Cardiac fibroblast (primary cell): ENCODE measurements at regions not wholly inside any gene's neighbourhood (a gene's known extent, or its start where the extent isn't known, plus 50 kb on each side); places are given as distances from the start of the nearest gene placed in this dataset.

Experiments used
- DNase-seq, 2 donors: peaks; one replicate each; pipeline versions ENCODE4 v3.0.0 to v3.0.0-alpha.2; 2010; ENCODE audit warnings: low read depth in 2 of 2
- H3K4me3 ChIP-seq, 2 donors: replicated peaks in 1 of 2; 1 replicate in 1 of 2; 2 replicates in 1 of 2; pipeline ENCODE4 v1.5.1; 2011; ENCODE audit warnings: low read depth in 2 of 2, low read length in 2 of 2, mild to moderate bottlenecking in 2 of 2, moderate library complexity in 1 of 2
- CTCF ChIP-seq: IDR thresholded peaks from one replicate; pipeline ENCODE4 v1.5.1; 2011; ENCODE audit warnings: low read depth, mild to moderate bottlenecking, low read length, inconsistent platforms

DNA sequence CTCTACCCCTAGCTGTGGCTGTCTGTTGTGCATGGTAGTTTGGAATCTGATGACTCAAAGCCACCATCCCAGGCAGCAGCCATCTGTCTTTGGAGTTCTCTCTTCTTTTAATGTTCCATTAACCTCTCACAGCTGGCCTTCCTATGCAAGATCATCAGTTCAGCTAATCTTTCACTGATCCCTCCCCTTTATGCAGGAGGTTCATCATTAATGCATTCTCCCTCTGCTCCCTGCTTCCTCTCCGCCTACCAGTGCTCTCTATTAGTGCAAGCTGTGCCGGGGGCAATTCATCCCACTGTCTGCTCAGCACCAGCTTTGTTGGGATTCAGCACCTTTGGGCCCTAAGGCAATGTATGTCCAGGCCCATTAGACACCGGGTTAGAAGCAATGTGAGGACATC, 413.0 kb upstream of the LRRC4C start:
- no peak overlapping the region for H3K4me3 ChIP-seq
- DNase-seq: no peak
- no peak for TF ChIP-seq CTCF

DNA sequence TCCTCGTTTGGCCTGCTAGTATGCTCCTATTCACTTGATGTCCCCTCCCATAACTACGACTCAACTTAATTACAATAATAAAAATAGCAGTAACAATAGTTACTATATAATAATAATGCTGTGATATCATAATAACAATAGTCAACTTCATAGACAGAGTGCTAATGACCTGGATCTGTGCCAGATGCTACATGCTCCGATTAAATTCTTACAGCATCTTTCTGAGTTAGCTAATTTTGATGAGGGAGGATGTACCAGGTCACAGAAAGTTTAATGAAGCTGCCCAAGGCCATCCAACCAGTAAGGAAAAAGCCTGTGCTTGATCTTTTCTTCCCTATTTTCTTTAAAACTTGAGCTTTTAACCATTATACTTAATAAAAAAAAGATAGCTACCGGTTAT, 413.4 kb upstream of the LRRC4C start:
- no peak overlapping the region for H3K4me3 ChIP-seq
- no peak for DNase-seq
- no peak for TF ChIP-seq CTCF

GRCh38 chr11:41878095-41878494, 418.6 kb upstream of the LRRC4C start:
- H3K4me3 ChIP-seq: no peak overlapping the region
- no peak for TF ChIP-seq CTCF
- peak in 1 of 2 donors; percentile 50 for DNase-seq

GRCh38 chr11:41879214-41879613, 419.8 kb upstream of the LRRC4C start:
- TF ChIP-seq CTCF: no peak
- peak in 1 of 2 donors; percentile 64 for DNase-seq
- H3K4me3 ChIP-seq: no peak overlapping the region

GRCh38 chr11:41895081-41895480, 435.6 kb upstream of the LRRC4C start:
- no peak for TF ChIP-seq CTCF
- H3K4me3 ChIP-seq: no peak overlapping the region
- DNase-seq: peak; percentile 0 to 2

- H3K4me3 ChIP-seq: no peak overlapping the region
- no peak for DNase-seq
- no peak for TF ChIP-seq CTCF
Measured at GRCh38 chr11:41897991-41898390, 438.5 kb upstream of the LRRC4C start.

- H3K4me3 ChIP-seq: no peak overlapping the region
- no peak for TF ChIP-seq CTCF
Measured at GRCh38 chr11:41917900-41918299, 458.4 kb upstream of the LRRC4C start.

More at GRCh38 chr11:41917900-41918299, 458.4 kb upstream of the LRRC4C start:
- no peak for DNase-seq
